HG03039 (cell line): ENCODE measurements at regions not wholly inside any gene's neighbourhood (a gene's known extent, or its start where the extent isn't known, plus 50 kb on each side); places are given as distances from the start of the nearest gene placed in this dataset.

Experiments
- ATAC-seq: cut with Tn5 transposase; IDR thresholded peaks from one replicate; pipeline ENCODE4 v1.9.1; 2021; ENCODE audit warnings: mild to moderate bottlenecking, moderate library complexity; ENCODE audit not compliant: unreplicated experiment

- no peak for ATAC-seq
These were observed 52.1 kb upstream of the FAM169A start for GRCh38 chr5:74918232-74918669.

- no peak for ATAC-seq
These were observed 50.9 kb upstream of the FAM169A start for GRCh38 chr5:74916831-74917710.
